ENCODE measurements at regions not wholly inside any gene's neighbourhood (a gene's known extent, or its start where the extent isn't known, plus 50 kb on each side); places are given as distances from the start of the nearest gene placed in this dataset.

DNA sequence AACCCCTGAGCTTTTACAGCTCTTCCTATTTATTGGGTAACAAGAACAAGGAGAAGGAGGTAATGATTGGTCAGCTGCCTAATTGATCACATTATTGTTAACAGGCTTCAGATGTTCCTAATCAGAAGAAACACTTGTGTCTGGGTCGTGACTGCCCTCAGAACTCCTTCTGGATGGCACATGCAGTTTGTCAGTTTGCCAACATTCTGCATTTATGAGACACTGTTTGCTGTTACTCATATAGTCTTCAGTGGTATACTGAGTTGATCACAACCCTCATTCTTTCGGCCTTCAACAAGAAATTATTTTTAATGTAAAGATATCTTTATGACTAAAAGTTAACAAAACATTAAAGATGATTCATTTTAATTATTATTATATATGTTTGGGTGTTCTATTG, 95.7 kb upstream of the DOCK10 start:
- DNase-seq (ENCODE audit: low read depth) = no peak

GRCh38 chr2:225136552-225136951, 94.3 kb upstream of the DOCK10 start:
- DNase-seq (ENCODE audit: low read depth) = no peak

DNA sequence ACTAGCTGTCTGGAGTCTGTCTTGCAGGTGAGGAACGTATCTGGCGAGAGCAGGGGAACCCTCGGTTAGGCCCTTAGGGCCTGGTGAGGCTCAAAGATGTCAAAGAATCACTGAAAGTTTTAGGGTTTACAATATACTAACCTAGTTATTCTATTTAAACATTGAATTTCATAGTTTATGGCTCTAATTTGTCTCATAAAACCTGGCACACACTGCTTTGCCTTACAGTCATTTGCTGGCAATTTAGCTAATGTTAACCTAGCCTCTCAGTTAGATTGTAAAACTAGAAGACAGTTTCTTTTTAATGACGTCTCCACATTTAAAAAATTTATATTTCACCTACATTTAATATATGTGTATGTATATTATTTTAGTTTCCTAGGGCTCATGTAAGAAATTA, 89.6 kb upstream of the DOCK10 start:
- DNase-seq (ENCODE audit: low read depth) = no peak

GRCh38 chr2:225130093-225130492, 87.8 kb upstream of the DOCK10 start:
- DNase-seq (ENCODE audit: low read depth) = no peak

GRCh38 chr2:225124311-225125017, 82.2 kb upstream of the DOCK10 start:
- DNase-seq (ENCODE audit: low read depth) = no peak

GRCh38 chr2:225122583-225123486, 80.6 kb upstream of the DOCK10 start:
- no peak for DNase-seq (ENCODE audit: low read depth)

DNA sequence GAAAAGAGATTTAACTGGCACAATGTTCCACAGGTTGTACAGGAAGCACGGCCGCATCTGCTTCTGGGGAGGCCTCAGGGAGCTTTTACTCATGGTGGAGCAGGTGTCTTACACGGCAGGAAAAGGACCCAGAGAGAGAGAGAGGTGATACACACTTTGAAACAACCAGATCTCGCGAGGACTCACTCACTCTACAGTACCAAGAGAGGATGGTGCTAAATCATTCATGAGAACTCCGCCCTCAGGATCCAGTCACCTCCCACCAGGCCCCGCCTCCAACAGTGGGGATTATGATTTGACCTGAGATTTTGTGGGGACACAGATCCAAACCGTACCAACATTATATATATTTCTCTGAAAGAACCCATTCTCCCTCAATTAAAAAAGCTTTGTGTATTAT, 79.7 kb upstream of the DOCK10 start:
- DNase-seq (ENCODE audit: low read depth) = no peak

DNA sequence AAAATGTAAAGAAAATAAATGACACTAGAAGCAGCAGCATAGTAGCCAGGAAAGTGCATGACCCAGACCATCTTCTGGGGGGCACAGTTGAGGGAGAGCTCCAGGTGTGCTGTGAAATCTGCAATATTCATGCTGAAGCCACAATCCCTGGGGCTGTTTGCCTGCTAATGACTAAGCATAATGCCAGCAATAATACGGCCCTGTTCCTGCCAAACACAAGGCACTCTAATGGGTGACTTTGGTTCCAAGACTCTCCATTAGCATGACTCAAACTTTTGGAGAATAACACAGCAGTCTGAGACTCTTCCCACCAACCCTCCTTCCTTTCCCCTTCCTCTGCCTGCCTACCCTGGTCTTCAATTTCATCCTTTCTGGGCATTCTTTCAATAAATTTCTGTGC, 77.9 kb upstream of the DOCK10 start:
- DNase-seq (ENCODE audit: low read depth) = no peak

- no peak for DNase-seq (ENCODE audit: low read depth)
Measured at GRCh38 chr2:225117051-225117716, 74.9 kb upstream of the DOCK10 start.

- DNase-seq (ENCODE audit: low read depth) = no peak
Measured at GRCh38 chr2:225114786-225115323, 72.6 kb upstream of the DOCK10 start.

- no peak for DNase-seq (ENCODE audit: low read depth)
Measured at GRCh38 chr2:225113371-225114015, 71.2 kb upstream of the DOCK10 start.

DNA sequence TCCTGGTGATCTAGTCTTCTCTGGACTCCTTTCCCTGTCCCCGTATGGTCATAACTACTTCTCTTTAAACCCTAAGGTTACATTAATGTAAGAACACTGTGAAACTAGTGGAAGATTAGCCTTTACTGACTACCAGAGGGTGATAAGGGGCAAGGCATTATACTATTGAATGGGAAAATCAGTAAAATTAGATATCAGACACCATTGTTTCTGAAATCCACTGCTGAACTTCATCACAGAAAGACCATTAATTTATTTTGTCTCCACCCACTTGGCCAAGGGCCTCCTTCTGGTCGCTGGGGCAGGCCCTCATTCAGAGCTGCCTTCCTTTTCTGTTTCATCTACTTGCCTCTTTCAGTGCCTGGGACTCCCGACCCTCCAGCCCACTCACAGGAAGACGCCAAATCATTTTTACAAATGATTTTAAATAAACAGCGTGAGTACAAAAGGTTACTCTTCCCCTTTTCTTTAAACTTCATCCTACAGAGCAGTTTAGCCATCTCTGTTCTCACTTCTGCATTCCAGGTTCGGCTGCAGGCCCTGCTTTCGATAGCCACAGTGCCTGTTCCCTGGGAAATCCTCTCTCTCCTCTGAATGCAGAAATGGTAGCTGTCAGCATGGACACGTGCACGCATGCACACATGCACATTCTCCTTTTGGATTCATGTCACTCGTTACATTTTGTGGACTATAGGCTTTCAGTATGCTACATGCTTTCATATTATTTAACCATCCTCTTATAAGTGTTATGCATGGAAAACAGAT, 70.3 kb upstream of the DOCK10 start:
- DNase-seq (ENCODE audit: low read depth) = no peak

- DNase-seq (ENCODE audit: low read depth) = no peak
Measured at GRCh38 chr2:225108805-225109204, 66.5 kb upstream of the DOCK10 start.

- no peak for DNase-seq (ENCODE audit: low read depth)
Measured at GRCh38 chr2:225104971-225105370, 62.7 kb upstream of the DOCK10 start.

DNA sequence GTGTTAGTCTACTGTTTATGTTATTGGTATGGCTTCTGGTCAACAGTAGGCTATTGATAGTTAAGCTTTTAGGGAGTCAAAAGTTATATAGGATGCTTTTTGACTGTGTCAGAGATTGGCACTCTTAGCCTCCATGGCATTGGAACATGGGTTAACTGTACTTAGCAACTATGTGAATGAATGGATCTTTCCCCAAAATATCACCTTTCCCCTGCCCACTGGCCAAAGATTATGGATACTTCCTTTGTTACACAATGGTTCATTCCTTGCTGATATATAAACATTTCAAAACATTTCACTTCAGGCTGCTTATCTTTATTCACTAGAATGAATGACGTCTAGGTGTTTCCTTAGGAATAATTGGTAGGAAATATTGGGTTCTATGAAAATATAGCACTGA, 62.1 kb upstream of the DOCK10 start:
- DNase-seq (ENCODE audit: low read depth) = no peak

DNA sequence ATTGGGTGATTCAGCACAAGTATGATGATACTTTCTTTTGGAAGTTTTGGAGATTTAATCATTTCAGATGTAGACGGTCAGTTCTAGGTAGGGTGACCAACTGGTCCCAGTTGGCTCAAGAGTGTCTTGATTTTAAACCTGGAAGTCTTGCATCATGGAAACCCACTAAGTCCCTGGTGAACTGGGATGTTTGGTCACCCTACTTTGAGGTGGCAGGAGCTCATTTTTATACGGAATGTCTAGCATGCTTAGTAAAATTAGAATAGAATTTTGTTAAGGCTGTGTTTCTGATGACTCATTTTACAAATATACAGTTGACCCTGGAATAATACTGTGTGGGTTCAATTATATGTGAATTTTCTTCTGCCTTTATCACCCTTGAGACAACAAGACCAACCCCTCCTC, 61.5 kb upstream of the DOCK10 start:
- peak; percentile 63 for DNase-seq (ENCODE audit: low read depth)

- peak; percentile 67 for DNase-seq (ENCODE audit: low read depth)
Measured at GRCh38 chr2:225100856-225101294, 58.6 kb upstream of the DOCK10 start.

GRCh38 chr2:225100269-225100668, 58.0 kb upstream of the DOCK10 start:
- no peak for DNase-seq (ENCODE audit: low read depth)

- no peak for DNase-seq (ENCODE audit: low read depth)
Measured at GRCh38 chr2:225097035-225097434, 54.8 kb upstream of the DOCK10 start.

Measured in HS-27A (cell line).